HG02642 (cell line): ENCODE measurements at regions not wholly inside any gene's neighbourhood (a gene's known extent, or its start where the extent isn't known, plus 50 kb on each side); places are given as distances from the start of the nearest gene placed in this dataset.

ENCODE experiments used
- ATAC-seq: cut with Tn5 transposase; IDR thresholded peaks from one replicate; pipeline ENCODE4 v1.9.1; 2021; ENCODE audit warnings: mild to moderate bottlenecking; ENCODE audit not compliant: unreplicated experiment, poor library complexity

DNA sequence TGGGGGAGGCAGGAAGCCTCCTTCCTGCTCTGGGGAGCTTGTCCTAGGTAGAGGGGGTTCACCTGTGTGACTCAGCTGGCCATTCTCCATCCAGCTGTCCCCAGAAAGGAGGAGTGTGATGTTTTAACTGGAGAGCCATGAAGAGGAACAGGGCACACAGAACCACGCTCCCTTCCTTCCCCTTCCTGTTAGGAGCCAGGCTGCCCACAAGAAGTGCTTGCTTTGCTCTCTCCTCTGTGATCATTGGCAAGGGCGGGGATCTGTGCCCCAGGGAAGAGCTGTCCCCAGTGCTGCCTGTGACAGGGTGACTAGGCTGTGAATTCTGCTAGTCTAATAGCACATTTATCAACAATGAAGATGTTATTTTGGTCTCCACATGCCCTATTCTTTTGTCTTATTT, 169.6 kb upstream of the GATB start:
- no peak for ATAC-seq

DNA sequence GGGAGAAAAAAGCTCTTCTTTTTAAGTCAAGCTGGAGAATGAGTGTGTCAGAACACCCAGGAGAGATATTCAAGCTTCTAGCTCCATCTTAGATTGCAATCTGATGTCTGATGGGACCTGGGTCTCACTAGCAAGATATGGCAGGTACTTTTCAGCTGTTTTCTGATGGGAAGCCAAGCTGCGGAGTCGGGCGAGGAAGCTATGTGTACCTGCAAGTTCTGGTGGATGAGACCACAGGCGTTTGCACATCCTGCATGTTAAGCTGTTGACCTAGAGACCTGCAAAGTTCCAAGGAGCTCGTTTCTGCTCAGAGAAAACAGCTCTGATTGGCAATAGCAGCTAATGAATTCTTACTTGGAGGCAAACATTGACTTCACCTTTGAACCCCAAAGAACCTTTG, 167.3 kb upstream of the GATB start:
- no peak for ATAC-seq

DNA sequence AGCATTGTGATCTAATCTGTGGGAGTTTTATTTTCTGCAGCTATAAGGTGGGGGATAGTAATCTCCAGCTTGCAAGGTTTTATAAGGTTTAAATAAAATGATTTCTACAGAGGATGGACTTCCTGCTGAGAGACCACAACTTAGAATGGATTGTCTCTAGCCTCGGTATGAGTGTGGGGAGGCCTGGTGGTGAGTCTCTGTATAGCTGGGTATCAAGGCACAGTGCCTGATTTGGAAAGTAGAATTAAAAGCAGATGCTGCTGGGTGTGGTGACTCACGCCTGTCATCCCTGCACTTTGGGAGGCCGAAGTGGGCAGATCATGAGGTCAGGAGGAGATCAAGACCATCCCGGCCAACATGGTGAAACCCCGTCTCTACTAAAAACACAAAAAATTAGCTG, 162.0 kb upstream of the GATB start:
- ATAC-seq = no peak

DNA sequence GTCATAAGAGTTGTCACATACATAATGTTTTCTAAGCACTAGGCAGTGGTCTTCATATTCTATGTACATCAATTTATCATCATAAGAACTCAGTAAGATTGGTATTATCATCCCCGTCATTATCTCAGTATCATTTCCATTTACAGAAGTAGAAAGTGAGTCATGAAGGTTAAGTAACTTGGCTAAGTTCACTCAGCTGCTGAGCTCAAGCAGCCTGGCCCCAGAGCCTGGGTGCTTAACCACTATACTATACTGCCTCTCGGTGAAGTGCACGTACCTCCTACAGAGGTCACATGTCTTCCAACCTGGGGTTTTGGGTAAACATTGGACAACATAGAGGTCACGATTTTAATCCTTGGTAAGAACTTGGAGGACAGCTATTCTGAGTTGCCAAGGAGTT, 161.5 kb upstream of the GATB start:
- no peak for ATAC-seq

- ATAC-seq = no peak
Measured at GRCh38 chr4:151921811-151922210, 161.0 kb upstream of the GATB start.

DNA sequence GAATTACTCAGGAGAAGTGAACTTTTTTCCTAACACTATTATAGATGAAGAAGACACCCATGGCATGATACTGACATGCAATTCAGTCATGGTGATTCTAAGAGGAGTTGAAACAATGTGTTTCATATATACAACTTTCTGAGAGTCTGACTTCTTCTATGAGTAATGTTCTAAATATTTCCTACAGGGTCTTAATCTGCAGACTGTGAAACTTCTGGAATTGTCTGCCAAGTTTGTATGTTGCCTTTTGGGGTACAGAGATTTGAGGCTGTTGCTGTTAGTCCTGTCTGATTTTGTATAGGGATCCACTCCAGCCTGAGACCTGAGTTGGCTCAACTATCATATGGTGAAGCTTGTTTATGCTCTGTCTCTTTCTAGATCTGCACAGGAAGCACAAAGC, 160.6 kb upstream of the GATB start:
- no peak for ATAC-seq

DNA sequence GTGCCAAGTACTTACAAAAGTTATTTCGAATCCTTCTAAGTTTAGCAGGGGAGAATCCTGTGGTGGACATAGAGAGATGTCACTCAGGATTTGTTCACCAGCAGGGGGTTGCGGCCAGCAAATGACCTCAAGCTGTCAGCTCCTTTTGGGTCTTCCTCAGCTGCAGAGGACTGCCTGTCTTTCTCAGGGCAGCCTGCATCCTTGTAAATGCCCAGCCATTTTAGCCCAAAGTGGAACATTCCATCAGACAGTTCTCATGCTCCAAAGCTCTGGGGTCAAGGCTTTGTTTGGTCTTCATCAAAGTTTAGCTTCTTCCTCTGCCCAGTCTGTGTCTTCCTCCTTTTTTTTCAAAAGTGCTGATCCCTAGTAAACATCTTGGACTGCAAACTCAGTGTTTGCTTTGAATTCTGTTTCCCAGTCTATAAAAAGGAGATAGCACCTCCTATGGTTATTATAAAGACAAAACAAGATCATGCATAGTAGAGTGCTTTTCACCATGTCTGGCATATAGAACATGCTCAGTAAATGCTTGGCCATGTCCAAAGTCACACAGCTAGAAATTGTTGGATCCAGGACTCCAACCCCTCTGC, 156.4 kb upstream of the GATB start:
- no peak for ATAC-seq

- ATAC-seq = no peak
Measured at GRCh38 chr4:151912632-151913031, 151.8 kb upstream of the GATB start.

GRCh38 chr4:151911970-151912369, 151.2 kb upstream of the GATB start:
- ATAC-seq = no peak

DNA sequence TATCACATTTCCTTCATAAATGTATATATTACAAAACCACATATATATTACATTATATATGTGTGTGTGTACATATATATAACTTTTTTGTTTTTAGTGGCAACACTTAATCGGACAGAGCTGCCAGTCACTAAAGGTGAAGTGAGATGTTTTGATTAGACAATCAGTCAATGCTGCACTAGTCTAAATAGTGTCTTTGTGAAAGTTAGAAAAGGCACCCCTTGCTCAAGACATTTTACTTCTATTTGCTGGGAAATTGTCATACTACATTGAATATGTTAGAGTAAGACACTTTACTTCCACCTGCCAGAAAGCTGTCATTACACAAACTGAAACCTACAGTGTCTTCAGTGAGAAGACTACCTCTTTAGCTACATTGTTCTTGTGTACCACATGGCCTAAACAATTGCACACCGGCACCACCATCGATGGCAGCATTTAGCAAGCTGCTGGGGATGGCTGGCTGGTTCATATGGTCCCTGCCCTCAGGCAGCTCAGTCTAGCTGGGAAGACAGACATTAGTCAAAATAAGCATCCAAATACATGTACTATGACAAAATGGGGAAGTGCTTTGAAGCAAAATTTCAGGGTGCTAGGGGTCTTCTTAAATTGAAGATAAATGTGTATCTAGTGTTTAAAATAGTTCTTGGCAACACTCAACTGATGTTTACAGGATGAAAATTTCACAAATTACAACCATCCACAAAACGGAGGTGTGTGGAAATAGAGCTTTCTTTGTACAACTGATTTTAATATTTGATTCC, 148.1 kb upstream of the GATB start:
- no peak for ATAC-seq

GRCh38 chr4:151908201-151908600, 147.4 kb upstream of the GATB start:
- no peak for ATAC-seq

- no peak for ATAC-seq
Measured at GRCh38 chr4:151906438-151906837, 145.6 kb upstream of the GATB start.

DNA sequence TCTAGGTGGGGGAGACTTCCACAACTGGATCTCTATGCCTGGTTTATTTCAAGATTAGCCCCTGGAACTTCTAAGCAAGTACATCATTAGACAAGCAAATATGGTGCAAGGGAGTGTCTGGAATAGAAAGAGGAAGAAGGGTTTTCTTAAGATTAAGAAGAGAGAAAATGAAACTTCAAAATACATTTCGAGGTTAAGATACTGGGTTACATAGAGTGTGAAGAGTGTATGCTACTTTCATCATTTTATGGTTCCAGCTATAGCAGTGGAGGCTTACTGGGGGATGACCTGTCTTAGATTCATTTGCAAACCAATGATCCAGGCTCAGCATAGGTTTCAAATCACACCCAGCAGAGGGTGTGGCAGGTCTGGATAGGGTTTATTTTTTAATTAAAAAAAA, 144.4 kb upstream of the GATB start:
- peak; percentile 87 for ATAC-seq

DNA sequence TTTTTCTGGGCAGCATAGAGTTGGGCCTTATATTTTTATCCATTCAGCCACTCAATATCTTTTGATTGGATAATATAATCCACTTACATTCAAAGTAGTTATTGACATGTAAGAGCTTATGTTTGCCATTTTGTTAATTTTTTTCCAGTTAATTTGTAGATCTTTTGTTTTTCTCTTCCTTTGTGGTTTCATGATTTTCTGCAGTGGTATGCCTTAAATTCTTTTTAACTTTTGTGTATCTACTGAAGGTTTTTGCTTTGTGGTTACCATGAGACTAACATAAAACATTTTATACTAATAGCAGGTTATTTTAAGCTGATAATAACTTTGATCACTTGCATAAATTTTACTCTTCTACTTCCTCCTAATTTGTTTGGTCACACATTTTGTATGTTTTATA, 140.8 kb upstream of the GATB start:
- ATAC-seq = no peak

- ATAC-seq = no peak
Measured at GRCh38 chr4:151896880-151897279, 136.1 kb upstream of the GATB start.

DNA sequence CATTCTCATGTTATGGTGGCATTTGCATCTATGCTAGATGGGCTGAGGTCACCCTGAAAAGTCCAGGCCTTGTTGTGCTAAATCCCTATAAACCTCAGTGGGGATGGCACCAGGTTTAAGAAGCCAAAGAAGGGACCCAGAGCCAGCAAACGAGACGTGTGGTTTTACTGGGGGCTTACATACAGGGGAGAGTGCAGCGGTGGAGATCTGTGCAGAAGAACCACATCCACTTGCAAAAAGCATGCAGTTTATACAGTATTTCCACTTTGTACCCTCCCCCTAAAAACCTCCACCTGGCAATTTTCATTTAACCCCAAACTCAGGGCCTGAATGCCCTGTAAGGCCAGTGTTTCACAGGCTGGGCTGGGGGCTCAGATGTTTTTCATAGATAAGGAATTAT, 134.9 kb upstream of the GATB start:
- ATAC-seq = no peak

DNA sequence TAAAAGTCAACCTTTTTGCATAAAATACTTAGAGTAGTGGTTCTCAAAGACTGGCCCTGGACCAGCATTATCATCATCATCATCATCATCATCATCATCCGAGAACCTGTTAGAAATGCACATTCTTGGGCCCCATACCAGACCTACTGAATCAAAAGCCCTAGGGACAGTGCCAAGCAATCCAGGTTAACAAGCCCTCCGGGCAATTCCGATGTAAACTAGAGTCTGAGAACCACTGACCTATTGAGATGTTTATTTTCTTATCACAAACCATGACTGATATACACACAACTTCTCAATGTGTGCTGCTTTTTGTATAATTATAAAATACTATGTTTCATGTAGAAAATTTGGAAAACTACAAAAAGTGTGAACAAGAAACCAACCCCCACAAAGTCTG, 133.4 kb upstream of the GATB start:
- no peak for ATAC-seq

GRCh38 chr4:151888367-151888866, 127.6 kb upstream of the GATB start:
- ATAC-seq = peak; percentile 62

DNA sequence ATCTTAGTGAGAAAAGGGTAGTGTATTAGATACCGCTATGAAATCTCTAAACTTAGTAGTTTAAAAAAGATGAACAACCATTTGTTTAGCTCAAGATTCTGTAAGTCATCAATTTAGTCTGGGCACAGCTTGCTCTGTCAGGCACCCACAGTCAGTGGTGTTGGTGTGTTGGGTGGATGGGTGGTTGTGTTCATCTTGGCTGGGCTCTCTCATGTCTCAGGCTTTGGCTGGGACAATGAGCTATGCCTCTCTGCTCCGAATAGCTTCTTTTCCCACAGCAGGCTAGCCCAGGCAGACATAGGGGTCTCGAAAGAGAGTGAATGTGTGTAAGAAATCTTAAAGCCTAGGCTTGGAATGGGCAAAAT, 127.0 kb upstream of the GATB start:
- ATAC-seq = peak; percentile 24

DNA sequence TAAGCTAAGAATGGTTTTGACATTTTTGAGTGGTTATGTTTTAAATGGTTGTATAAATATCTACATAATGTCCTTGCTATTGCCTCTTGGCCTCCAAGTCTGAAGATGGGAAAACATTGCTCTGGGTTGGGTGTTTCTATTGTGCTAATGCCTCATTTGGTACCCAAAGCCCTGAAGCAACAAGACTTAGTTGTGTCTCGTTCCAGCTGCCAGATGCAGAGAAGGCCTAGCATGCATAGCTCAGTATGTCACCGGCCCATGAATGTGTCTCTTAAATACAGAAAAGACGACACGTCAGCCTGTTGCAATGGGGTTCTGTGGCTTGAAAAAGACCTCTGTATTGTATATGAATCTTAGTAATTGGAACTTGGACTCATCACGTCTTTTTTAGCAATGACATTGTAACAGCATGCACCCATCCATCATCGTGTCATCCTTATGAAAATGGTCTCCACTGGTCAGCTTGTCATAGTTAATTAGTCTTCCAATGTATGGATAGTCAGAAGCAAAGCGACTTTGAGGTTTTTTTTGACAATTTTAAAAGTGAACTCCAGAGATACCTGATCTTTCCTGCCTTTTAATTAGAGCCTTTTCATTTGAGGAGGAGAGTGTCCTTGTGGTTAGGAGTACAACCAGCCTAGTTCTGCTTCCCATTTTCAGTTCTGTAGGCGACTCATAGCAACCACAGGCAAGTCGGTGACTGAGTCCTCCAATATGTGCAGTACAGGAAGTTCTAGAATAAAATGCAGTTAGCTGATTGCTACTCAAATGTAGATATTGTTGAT, 126.4 kb upstream of the GATB start:
- peak; percentile 69 for ATAC-seq

DNA sequence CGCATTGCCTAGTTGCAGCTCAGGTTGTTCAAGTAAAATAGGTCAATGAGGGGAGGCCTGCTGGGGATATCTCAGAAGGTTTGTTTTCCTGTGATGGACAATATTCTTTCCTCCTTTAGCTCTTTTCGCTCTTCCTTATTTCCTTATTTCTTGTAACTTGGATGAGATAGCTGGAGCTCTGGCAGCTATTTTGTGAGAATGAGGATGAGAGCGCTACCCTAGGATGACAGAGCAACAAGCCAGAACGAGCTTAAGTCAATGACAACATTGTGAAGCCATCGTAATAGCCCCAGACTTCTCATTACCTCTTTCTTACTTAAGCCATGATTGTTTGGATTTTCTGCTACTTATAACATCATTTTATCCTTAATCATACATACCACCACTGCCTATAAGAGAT, 124.3 kb upstream of the GATB start:
- no peak for ATAC-seq
